Thoracic aorta (tissue), 2 donors: ENCODE measurements at regions not wholly inside any gene's neighbourhood (a gene's known extent, or its start where the extent isn't known, plus 50 kb on each side); places are given as distances from the start of the nearest gene placed in this dataset.

Source experiments
- ATAC-seq: fragments of 150-250 bp; one replicate; pipeline ENCODE4 v1.8.0; 2017; ENCODE audit warnings: low read depth; ENCODE audit not compliant: insufficient number of reproducible peaks, low FRiP score
- DNase-seq: peaks from one replicate; pipeline ENCODE4 v3.0.0-alpha.2; 2020; ENCODE audit warnings: low spot score
- H3K27ac ChIP-seq, 2 donors: fragments of 200-600 bp; sonication (generic); 1 replicate in 1 of 2; 2 replicates in 1 of 2; pipeline ENCODE4 v1.5.1; 2016; ENCODE audit warnings: mild to moderate bottlenecking in 2 of 2, moderate library complexity in 2 of 2
- H3K27me3 ChIP-seq: fragments of 200-600 bp; sonication (generic); replicated peaks from 2 replicates; pipeline ENCODE4 v1.6.0; 2016; ENCODE audit warnings: mild to moderate bottlenecking; ENCODE audit not compliant: insufficient read depth
- H3K36me3 ChIP-seq: fragments of 200-600 bp; sonication (generic); one replicate; pipeline ENCODE4 v1.5.1; 2016
- H3K4me1 ChIP-seq, 2 donors: fragments of 200-600 bp; sonication (generic); 1 replicate in 1 of 2; 2 replicates in 1 of 2; pipeline versions ENCODE4 v1.5.1 to v1.6.0; 2016; ENCODE audit warnings: low read depth in 2 of 2, mild to moderate bottlenecking in 1 of 2; ENCODE audit not compliant: control insufficient read depth in 1 of 2
- H3K4me3 ChIP-seq: fragments of 200-600 bp; sonication (generic); 2 replicates; pipeline ENCODE4 v1.5.1; 2016; ENCODE audit warnings: mild to moderate bottlenecking
- H3K9me3 ChIP-seq: fragments of 200-600 bp; sonication (generic); 2 replicates; pipeline ENCODE4 v1.5.1; 2016
- TF ChIP-seq, protein P1 (sequence below): fragments of 200-600 bp; sonication (generic); IDR thresholded peaks from one replicate; pipeline ENCODE4 v1.5.1; 2019; ENCODE audit warnings: antibody characterized with exemption

DNA sequence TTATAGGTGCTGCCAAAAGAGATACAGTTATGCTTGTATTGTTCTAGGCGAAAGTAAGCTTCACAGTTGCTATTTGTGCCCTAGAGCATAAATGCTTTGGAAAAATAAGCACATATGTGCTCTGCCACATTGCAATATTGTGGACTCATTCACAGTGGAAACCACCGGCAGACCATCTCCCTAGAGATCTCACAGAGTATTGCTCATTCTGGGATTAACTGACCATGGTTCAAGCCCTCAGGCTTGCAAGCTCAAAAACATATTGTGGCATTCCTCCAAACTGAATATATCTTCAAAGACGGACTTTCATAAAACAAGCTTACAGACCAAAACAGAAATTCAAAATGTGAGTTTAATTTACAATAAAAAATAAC, 158.2 kb upstream of the CCDC150 start:
- Histone ChIP-seq H3K27me3 (no peaks in the 10 kb centered on the region), H3K4me3 (no peak overlapping the region), H3K9me3 (no peaks in the 10 kb centered on the region), H3K4me1 (peaks cover 0 to 4% of the 10 kb centered on the region in 2 donors), H3K27ac (no peak overlapping the region), H3K36me3 (no peaks in the 10 kb centered on the region)
- TF ChIP-seq, protein P1, sequence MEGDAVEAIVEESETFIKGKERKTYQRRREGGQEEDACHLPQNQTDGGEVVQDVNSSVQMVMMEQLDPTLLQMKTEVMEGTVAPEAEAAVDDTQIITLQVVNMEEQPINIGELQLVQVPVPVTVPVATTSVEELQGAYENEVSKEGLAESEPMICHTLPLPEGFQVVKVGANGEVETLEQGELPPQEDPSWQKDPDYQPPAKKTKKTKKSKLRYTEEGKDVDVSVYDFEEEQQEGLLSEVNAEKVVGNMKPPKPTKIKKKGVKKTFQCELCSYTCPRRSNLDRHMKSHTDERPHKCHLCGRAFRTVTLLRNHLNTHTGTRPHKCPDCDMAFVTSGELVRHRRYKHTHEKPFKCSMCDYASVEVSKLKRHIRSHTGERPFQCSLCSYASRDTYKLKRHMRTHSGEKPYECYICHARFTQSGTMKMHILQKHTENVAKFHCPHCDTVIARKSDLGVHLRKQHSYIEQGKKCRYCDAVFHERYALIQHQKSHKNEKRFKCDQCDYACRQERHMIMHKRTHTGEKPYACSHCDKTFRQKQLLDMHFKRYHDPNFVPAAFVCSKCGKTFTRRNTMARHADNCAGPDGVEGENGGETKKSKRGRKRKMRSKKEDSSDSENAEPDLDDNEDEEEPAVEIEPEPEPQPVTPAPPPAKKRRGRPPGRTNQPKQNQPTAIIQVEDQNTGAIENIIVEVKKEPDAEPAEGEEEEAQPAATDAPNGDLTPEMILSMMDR: no peak
- DNase-seq: no peak
- no peak for ATAC-seq

DNA sequence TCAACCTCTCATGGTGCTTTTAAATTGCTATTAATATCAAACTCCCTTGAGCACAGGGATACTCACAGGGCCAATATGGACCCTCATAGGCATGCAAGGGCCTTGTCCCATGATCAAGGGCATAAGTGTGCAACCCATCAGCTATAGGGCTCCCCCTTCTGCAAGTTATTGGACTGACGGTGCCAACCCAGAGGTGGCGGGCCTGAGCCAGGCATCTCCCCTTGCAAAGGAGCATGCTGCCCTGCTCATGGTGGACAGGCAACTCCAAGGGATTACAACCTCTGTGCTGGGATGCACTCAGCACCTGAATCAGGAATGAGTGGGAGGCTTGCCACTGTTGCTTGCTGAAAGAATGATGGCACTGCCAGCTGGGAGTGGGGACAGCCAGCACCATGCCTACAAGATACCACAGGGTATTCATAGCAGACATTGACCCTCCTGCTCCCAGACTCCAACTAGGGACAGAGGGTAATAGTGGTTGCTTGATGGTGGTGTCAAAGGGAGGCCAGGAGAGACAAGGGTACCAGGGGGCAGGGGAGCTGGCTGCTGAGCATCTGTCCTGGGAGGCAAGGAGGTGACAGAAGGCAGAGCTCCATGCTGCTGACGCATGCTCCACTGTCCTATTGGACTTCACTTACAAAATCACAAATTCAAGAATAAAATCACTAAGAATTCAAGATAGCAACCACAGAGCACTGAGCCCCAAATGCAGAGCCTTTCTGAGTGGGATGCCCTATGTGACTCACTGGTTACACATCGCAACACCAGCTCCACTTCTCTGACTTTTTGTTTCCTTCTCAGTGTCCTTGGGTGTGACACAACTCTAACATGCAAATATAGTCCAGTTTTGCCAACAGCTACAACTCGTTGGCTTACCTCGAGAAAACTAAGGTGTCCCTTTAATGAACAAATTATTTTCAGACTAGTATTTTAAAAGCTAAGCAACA, 157.1 kb upstream of the CCDC150 start:
- Histone ChIP-seq H3K4me3 (no peak overlapping the region), H3K9me3 (no peaks in the 10 kb centered on the region), H3K27me3 (no peaks in the 10 kb centered on the region), H3K4me1 (peaks cover 0 to 4% of the 10 kb centered on the region in 2 donors), H3K36me3 (no peaks in the 10 kb centered on the region), H3K27ac (no peak overlapping the region)
- DNase-seq (no peak), ATAC-seq (no peak)
- TF ChIP-seq, protein P1: no peak

DNA sequence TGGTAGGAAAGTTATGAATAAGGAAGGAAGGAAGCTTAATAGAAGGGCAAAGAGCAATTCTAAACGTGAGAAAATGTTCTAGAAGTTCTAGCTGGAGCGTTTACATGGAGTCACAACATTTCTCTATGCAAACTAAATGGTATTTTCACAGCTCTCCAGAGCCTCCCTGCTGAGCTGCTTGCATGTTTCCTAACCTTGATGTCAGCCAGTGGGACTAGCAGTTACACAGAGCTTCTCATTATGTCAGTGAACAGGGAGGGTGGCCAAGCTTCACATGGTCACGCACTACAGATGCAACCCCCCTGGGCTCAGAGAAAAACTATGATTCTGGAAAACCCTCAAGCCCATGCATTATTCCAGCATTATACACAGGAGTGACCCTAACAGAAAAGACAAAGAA, 153.4 kb upstream of the CCDC150 start:
- TF ChIP-seq, protein P1: no peak
- H3K4me1 ChIP-seq: peaks cover 0 to 3% of the 10 kb centered on the region in 2 donors
- H3K4me3 ChIP-seq: no peak overlapping the region
- no peak for ATAC-seq
- no peak overlapping the region for H3K27ac ChIP-seq
- H3K27me3 ChIP-seq: no peaks in the 10 kb centered on the region
- no peak for DNase-seq
- H3K36me3 ChIP-seq: no peaks in the 10 kb centered on the region
- no peaks in the 10 kb centered on the region for H3K9me3 ChIP-seq

DNA sequence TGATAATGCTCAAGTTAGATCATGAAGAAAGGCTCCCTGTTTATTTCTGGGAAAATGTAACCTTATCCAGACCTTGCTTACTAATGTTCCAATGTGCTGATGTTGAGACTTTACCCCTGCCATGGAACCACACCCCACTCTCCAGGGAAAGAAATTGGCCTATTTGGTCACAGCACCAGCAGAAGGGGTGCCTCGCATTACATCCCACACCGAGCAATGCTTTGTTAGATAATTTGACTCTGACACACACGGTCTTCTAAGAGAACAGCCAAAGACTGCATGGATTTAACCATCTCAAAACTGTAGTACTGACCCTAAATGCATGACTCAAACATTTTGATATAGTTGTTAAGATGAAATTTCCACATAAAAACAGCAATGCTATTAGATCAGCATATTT, 152.1 kb upstream of the CCDC150 start:
- no peaks in the 10 kb centered on the region for H3K36me3 ChIP-seq
- H3K27ac ChIP-seq: no peak overlapping the region
- no peak overlapping the region for H3K4me3 ChIP-seq
- ATAC-seq (no peak), DNase-seq (no peak)
- H3K9me3 ChIP-seq: no peaks in the 10 kb centered on the region
- TF ChIP-seq, protein P1: no peak
- H3K4me1 ChIP-seq: no peaks in the 10 kb centered on the region
- H3K27me3 ChIP-seq: no peaks in the 10 kb centered on the region

DNA sequence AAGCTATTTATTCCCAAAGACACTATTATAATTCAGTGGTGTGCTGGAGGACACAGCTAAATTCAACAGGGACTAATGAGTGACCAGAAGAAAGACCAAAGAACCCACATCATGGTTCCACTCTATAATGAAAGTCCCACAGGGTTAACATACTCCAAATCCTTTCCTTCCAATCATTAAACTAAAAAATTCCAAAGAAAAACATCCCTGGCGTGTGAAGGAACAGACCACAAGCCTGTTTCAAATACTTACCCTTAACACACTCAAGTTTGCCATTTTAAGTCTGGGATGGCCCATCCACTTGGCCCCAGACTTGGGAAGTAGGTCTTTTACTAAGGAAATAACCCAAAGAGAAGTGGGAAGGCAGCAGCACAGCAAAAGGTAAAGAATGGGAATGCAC, 150.1 kb upstream of the CCDC150 start:
- no peak for ATAC-seq
- TF ChIP-seq, protein P1: no peak
- H3K4me3 ChIP-seq: no peak overlapping the region
- no peak for DNase-seq
- no peaks in the 10 kb centered on the region for H3K36me3 ChIP-seq
- no peaks in the 10 kb centered on the region for H3K9me3 ChIP-seq
- H3K27me3 ChIP-seq: no peaks in the 10 kb centered on the region
- no peak overlapping the region for H3K27ac ChIP-seq
- H3K4me1 ChIP-seq: no peaks in the 10 kb centered on the region
